ENCODE measurements at regions not wholly inside any gene's neighbourhood (a gene's known extent, or its start where the extent isn't known, plus 50 kb on each side); places are given as distances from the start of the nearest gene placed in this dataset.

- TF ChIP-seq POLR2AphosphoS5 (IDR thresholded peaks at IDR 0.05): no peak
- no peak for TF ChIP-seq CTCF (IDR thresholded peaks at IDR 0.05)
- no peak for TF ChIP-seq POLR2A (IDR thresholded peaks at IDR 0.05)
- Histone ChIP-seq H3K36me3 (no peaks in the 10 kb centered on the region), H3K9me3 (no peaks in the 10 kb centered on the region), H3K27ac (no peak overlapping the region), H3K4me1 (no peaks in the 10 kb centered on the region), H3K27me3 (no peaks in the 10 kb centered on the region), H3K4me3 (no peak overlapping the region)
- intact Hi-C loops (cut with DNase I; ENCODE audit: low total_unique reads): no loop called here
- DNase-seq (ENCODE audit: low spot score in 2 of 2): no peak
Measured at GRCh38 chr2:154589514-154589913, 109.0 kb upstream of the KCNJ3 start.

- Histone ChIP-seq H3K9me3 (no peaks in the 10 kb centered on the region), H3K4me1 (no peaks in the 10 kb centered on the region), H3K27ac (no peak overlapping the region), H3K36me3 (no peaks in the 10 kb centered on the region), H3K27me3 (no peaks in the 10 kb centered on the region), H3K4me3 (no peak overlapping the region)
- DNase-seq (ENCODE audit: low spot score in 2 of 2): no peak
- TF ChIP-seq POLR2AphosphoS5 (IDR thresholded peaks at IDR 0.05) (no peak), POLR2A (IDR thresholded peaks at IDR 0.05) (no peak), CTCF (IDR thresholded peaks at IDR 0.05) (no peak)
- intact Hi-C loops (cut with DNase I; ENCODE audit: low total_unique reads): no loop called here
Measured at GRCh38 chr2:154591294-154591820, 107.1 kb upstream of the KCNJ3 start.

GRCh38 chr2:154599189-154599588, 99.3 kb upstream of the KCNJ3 start:
- no peaks in the 10 kb centered on the region for H3K9me3 ChIP-seq
- TF ChIP-seq CTCF (IDR thresholded peaks at IDR 0.05) (no peak), POLR2A (IDR thresholded peaks at IDR 0.05) (no peak), POLR2AphosphoS5 (IDR thresholded peaks at IDR 0.05) (no peak)
- intact Hi-C loops (cut with DNase I; ENCODE audit: low total_unique reads): no loop called here
- DNase-seq (ENCODE audit: low spot score in 2 of 2): no peak
- no peaks in the 10 kb centered on the region for H3K27me3 ChIP-seq
- H3K4me3 ChIP-seq: no peak overlapping the region
- H3K27ac ChIP-seq: no peak overlapping the region
- H3K36me3 ChIP-seq: no peaks in the 10 kb centered on the region
- H3K4me1 ChIP-seq: no peaks in the 10 kb centered on the region

- no peak for TF ChIP-seq CTCF (IDR thresholded peaks at IDR 0.05)
- TF ChIP-seq POLR2AphosphoS5 (IDR thresholded peaks at IDR 0.05): no peak
- no peak for TF ChIP-seq POLR2A (IDR thresholded peaks at IDR 0.05)
- Histone ChIP-seq H3K4me3 (no peak overlapping the region), H3K36me3 (no peaks in the 10 kb centered on the region), H3K27me3 (no peaks in the 10 kb centered on the region), H3K4me1 (no peaks in the 10 kb centered on the region), H3K9me3 (no peaks in the 10 kb centered on the region), H3K27ac (no peak overlapping the region)
- no peak for DNase-seq (ENCODE audit: low spot score in 2 of 2)
- intact Hi-C loops (cut with DNase I; ENCODE audit: low total_unique reads): no loop called here
Measured at GRCh38 chr2:154600927-154601494, 97.5 kb upstream of the KCNJ3 start.

- Histone ChIP-seq H3K9me3 (no peaks in the 10 kb centered on the region), H3K4me1 (no peaks in the 10 kb centered on the region), H3K27me3 (no peaks in the 10 kb centered on the region), H3K27ac (no peak overlapping the region), H3K4me3 (no peak overlapping the region), H3K36me3 (no peaks in the 10 kb centered on the region)
- DNase-seq (ENCODE audit: low spot score in 2 of 2): no peak
- intact Hi-C loops (cut with DNase I; ENCODE audit: low total_unique reads): no loop called here
- TF ChIP-seq CTCF (IDR thresholded peaks at IDR 0.05): no peak
- TF ChIP-seq POLR2A (IDR thresholded peaks at IDR 0.05): no peak
- no peak for TF ChIP-seq POLR2AphosphoS5 (IDR thresholded peaks at IDR 0.05)
Measured at GRCh38 chr2:154603682-154604081, 94.8 kb upstream of the KCNJ3 start.
